Amygdala (tissue), 56 donors: ENCODE measurements at regions not wholly inside any gene's neighbourhood (a gene's known extent, or its start where the extent isn't known, plus 50 kb on each side); places are given as distances from the start of the nearest gene placed in this dataset.

Source experiments
- DNase-seq, 56 donors: peaks; one replicate each; lab custom pipeline; 2025; lab: John Stamatoyannopoulos, UW

DNA sequence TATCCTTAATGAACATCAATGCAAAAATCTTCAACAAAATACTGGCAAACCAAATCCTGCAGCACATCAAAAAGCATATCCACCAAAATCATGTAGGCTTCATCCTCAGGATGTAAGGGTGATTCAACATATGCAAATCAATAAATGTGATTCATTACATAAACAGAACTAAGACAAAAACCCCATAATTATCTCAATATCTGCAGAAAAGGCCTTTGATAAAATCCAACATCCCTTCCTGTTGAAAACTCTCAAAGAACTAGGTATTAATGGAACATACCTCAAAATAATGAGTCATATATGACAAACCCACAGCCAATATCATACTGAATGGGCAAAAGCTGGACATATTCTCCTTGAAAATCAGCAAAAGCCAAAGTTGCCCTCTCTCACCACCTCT lies 54.6 kb upstream of the DEPDC1 start:
- DNase-seq, result no peak

DNA sequence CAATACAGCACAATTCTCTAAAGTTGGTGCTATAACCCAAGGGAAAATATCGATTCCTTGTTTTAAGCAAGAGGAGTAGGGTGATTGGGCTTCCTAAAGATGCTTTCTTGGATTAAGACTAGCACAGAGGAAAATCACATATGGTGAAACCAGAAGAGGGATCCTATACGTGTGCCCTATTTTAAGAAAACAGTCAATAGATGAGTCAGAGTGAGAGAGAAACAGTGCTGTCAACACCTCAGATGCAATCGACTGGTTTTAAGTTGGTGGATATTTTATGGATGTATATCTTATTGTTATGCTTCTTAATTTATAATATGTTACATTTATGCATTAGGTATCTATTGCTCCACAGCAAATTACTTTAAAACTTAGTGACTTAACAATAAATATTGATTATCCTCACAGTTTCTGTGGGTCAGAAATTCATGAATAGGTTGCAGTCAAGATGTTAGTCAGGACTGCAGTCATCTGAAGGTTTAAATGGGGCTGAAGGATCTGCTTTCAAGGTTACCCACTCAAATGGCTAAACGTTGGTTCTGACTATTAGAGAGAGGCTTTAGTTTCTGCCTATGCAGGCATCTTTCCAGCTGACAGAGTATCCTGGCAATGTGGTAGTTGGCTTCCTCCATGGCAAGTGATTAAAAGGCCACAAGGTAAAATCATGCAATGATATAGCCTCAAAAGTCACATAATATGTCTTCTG lies 61.6 kb upstream of the DEPDC1 start:
- DNase-seq, result no peak

DNA sequence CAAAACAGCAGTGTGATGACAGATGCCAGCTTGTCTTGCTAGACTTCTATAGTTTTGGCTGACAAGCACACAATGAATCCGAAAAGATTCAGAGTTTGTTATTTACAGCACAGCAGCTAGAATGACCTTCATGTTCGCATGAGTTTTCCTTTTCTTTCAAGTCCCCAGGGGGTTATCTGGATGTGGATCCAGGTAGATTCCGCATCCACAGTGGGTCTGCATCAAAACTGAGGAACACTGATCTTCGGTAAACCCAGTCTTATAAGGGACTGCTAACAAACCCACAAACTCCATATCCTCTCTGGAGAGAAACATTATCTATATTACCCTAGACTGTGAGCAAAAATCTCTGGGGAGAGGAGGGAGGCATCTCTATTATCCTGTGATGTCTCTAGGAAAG lies 69.0 kb upstream of the DEPDC1 start:
- DNase-seq, result no peak

DNA sequence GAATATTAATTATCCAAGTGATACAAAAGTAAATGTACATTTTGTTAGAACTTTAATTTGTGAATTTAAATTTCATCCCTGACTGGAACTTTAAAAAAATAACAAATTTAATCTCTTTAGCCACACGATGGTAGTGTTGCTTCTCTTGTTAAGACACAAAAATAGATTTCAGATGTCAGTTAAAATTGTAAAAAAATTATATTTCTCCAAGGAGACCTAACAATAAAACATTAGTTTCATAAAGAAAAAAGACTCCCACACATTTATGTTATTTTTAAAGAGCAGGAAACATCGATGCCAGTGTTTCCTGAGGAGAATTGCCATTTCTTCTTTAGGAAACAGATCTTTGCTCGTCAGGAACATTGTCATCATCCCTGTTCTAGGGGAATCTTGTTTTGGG lies 74.0 kb upstream of the DEPDC1 start:
- no peak for DNase-seq

DNA sequence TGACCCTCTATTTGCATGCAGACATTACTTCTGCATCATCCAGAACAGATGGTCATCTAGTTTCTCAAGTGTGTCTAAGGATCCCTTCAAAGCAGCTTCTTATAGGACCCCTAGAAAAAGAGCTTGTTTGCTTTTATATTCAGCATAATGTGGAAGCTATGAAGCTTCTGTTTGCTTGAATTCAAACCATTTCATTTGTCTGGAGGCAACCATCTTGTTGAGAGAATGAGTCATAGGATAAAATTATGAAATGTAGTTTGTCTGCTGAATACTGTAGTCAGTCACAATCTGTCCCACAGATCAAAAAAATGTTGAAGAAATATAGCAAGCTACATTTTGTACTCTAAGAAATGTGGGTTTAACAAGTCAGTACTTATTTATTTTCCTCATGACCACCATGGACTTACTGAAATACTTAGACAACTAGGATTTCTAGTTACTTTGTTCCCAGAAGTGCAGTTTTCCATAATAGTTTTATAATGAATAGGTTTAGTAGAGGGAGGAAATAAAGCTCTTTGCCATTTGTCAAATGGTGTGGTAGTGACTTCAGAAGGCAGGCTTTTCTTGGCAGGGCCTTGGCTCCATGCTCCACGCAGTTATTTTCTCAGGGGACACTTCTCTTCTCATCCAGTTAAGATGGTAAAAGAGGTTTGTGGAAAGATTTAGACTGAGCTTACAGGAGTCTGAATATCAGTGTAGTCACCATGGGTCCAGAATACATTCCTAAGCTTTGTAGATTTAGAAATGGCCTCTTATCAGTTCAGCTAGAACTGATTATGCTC lies 74.8 kb upstream of the DEPDC1 start:
- DNase-seq, result no peak

DNA sequence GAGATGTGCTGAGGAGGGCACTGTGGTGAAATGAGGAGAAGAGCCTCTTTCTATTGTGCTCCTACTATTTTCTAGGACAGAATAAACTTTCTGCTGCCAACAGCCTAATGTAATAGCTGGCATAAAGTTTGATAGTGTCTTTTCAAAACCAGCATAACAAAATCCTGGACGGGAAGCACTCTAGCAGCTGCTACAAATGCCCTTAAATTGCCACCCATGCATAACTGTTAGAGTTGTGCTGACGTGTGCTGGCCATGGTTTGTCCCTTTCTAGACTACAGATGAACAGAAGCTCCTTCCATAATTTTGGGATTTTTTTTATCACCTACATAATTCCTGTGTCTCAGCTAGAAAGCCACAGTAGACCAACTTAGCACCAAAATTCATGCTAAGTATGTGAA lies 88.5 kb upstream of the DEPDC1 start:
- no peak for DNase-seq

DNA sequence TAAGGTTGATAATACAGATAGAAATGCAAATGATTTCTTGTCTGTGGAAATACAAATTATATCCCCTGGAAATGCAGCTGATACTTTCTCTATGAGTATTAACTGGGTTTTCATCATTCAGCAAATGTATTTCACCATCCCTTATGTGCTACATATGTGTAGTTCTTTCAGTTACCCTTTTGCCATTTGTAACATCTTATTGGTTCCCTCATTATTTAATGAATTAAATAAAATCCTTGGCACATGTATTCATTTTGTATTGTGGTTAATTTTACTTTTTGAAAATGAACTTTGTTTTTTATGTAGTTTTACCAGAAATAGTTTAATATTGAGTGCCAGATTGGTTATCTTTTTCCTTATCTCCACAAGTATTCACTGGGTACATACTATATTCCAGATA lies 89.9 kb upstream of the DEPDC1 start:
- DNase-seq, result no peak

DNA sequence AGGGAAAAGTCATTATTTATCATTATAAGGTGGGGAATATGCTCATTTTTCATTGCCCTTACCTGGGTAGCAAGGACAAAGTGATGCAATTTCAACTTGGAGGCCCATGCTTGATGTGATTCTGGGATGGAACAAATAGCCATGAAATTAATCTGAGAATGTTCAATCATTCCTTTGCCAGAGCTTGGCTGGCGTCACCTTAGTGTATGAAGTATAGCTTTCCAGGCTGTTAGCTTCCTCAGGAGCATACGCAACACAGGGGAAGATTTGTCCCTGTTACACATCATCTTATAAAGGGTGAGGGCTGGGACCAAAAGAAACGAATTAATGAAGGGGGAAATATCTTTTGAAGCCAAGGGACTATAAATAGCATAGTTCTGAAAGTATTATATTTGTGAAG lies 91.4 kb upstream of the DEPDC1 start:
- DNase-seq, result no peak

DNA sequence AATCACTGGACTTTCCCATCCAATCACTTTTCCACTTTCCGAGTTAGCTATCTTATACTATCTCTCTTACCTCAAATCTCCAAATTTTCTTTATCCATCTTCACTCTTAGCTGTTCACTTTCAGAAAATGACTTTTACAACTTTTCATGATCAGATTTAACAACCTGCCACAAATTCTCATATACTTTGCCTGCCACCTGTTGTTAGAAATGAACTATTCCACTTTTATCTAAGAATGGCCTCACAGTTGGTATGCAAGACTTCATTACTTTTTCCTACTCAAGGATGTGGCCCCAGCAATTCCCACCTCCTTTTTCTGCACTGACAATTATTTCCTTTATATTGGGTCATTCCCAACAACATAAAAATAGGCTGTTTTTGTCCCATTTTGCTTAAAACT lies 93.6 kb upstream of the DEPDC1 start:
- no peak for DNase-seq

DNA sequence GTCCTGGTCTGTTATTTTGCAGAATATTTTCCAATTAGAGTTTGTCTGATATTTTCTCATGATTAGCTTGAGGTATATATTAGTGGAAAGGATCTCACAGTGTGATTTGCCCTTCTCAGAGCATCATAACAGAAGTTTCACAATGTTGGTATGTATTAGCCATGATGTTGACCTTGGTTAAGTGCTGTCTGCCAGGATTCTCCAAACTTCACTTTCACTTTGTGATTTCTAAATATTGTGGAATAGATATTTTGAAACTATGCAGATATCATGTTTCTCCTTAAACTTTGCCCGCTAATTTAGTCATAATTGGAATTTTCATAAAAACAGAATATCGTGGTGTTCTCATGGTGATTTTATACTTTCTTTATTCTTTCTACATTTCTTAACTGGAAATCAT lies 98.0 kb upstream of the DEPDC1 start:
- DNase-seq, result no peak

DNA sequence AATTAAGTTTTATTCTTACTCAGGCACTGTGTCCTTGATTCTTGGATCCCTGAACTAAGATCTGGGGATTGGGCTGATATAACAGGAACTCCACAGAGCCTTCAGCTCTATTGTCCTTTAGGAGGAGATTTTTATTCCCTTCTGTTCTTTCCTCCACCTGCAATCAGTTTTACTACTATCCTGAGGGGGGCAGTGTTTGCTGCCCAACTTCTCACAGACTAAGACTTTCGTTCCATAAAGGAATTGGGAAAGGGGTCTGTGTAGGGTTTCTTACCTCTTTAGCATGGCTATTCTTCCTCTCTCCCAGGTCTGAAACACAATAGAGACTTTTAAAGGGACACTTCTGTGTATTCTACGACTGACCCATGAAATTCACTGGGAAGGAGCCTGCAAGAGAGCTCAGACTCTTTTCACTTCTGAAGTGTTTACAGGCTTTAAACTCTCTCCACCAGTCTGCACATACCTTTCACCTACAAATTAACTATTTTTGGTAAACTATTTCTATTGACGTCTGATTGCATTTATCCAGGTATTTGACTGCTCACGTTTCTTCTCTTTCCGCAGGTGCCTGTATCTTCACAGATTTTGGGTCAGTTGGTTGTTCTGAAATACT lies 103.3 kb upstream of the DEPDC1 start:
- DNase-seq, result no peak

DNA sequence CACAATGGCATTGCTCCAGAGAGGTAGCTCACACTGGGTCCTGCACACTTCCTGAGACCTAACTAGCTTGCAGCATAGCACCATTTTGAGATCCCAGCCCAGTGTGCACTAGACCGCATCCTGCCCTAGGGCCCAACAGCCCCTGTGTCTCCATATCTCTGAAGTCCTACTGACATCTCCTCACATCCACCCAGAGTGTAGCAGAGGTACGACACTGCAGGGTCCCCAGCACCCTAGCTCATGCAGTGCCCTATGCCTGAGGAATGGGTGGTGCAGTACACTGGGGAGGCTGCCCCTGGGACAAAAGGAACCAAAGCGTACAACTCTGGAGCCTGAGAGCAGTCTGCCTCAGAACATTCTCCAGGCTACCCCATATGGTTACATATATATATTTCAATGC lies 111.4 kb upstream of the DEPDC1 start:
- DNase-seq, result no peak

DNA sequence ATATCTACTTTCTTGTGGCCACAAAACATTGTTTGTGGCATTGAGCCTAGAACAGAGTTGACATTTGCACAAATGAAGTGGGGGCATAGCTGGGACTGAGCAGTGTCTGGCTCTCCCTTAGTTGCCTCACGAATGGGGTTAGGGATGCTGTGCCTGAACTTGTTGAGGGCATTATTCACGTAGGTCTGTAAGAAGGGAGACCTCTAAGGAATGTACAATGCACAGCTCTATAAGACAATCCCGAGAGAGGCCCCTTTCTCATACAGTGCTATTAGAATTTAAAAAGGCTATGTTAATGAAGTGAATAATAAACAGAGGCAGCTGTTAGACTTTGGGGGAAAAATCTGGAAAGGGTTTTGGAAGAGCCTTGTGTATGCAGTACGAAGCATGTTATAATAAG lies 118.4 kb upstream of the DEPDC1 start:
- no peak for DNase-seq

DNA sequence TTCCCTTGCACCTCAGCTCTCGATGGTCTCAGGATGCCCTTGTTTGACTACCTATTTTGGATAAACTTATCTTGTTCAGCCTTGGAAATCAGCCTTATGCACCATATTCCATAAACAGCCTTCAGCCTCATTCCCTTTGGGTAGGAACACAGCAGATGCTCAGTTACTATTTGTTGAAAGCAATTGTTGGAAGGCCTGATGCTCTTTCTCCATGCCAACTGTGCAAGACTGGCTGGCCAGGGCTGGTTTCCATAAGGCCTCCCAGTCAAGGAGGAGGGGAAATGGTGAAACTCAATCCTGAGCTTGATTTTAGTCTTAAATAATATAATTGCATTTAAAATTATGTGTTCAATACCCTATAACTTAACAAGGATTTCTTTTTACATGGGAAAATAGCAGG lies 121.1 kb upstream of the DEPDC1 start:
- DNase-seq, result peak in 1 of 56 donors; percentile 1

DNA sequence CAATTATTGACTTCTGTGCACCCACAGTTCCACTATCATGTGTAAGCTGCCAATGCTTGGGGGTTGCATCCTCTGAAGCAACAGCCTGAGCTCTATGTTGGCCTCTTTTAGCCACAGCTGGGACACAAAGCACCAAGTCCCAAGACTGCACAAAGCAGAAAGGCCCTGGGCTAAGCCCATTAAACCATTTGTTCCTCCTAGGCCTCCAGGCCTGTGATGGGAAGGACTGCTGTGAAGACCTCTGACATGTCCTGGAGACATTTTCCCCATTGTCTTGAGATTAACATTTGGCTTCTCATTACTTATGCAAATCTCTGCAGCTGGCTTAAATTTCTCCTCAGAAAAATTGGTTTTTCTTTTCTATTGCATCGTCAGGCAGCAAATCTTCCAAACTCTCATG lies 123.7 kb upstream of the DEPDC1 start:
- no peak for DNase-seq

DNA sequence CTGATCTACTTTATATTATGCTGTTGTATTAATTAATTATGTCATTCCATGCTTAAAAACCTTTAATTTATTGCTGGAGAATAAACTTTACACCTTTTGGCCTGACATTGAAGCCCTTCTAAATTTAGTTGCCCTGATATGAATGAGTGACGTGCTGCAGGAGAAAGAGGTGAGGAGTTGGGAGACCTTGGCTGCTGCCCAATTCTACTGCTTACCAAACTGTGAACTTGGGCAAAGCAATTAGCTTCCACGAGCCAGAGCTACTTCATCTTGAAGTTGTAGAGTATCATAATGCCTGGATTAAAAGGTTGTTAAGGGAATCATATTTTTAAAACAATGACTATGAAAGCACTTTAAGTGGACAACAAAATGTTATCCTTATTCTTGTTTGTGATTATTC lies 126.8 kb upstream of the DEPDC1 start:
- DNase-seq, result no peak

DNA sequence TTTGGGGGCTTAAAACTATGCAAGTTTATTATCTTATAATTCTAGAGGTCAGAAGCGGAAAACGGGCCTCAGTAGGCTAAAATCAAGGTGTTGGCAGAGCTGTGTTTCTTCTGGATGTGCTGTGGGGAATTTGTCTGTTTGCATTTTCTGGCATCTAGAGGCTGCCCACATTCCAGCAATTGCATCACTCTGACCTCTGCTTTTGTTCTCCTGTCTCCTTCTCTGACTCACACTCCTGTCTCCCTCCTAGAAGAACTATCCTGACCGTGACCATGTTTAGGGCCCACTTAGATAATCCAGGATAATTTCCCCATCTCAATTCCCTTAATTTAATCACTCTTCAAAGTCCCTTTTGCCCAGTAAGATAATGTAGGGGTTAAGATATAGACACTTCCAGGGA lies 127.4 kb upstream of the DEPDC1 start:
- no peak for DNase-seq

DNA sequence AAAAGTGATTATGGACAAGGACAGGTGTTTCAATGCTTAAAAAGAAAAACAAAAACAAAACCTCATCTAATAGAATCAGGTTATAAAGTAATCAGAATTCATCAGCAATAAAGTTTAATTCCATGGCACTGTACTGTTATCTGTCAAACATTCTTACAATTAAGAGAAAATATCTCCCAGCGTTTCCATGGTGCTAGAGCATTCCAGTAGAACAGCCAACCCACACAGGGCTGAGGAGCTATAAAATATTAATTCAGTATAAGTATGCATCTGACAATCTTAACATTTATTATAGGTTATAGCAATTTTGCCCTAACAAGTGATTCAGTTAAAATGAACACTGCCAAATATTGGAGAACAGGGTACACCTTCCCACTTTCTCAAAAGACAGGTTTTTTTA lies 128.7 kb upstream of the DEPDC1 start:
- no peak for DNase-seq

DNA sequence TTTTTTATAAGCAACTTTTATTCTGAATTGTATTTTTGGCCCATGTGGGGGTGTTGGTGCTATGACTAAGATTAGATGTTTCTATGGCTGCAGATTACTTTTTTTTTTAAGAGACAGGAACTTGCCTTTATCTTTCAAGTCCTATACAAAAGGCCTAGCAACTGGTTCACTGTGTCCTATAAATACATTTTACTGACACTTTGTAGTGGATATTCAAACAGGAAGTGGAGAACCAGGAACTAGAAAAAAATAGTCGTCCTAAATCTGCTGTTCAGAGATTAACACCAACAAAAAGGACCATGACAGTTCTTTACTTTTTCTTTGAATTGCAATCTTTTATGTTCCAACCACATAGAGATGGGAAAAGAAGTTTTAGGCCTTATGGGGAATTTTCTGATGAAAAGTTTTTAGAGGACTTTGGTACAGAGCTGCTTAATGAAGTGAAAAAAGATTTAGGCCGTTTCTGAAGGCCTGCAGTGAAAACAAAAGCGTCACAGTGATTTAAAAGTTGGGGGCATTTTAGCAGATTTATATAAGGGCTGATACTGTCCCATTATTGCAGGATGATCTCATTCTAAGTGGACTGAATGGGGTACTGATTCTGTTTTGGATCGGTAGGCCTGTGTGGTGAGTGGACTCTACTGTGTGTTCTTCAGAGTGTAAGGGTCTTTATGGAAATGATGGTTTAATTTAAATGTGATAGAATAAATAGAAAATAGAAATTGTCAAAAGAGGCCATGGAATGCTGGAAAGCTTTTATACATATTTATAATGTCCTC lies 136.4 kb upstream of the DEPDC1 start:
- no peak for DNase-seq

DNA sequence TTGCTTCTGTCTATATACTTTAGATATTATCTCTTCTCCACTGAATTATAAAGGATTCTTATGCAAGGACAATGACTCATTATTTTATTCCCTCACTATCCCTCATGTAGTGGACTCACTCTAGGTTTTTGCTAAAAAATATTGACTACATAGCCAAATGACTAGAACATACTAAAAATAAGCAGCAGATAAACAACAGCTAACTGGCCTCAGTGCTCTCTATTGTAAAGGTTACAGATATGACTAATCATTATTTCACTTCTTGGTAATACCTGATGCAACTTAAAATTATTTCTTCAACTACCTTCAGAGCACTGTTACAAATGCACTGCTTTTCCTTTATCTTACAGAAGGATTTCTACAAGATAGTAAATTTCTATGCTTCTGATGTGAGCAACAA lies 147.6 kb upstream of the DEPDC1 start:
- DNase-seq, result no peak

DNA sequence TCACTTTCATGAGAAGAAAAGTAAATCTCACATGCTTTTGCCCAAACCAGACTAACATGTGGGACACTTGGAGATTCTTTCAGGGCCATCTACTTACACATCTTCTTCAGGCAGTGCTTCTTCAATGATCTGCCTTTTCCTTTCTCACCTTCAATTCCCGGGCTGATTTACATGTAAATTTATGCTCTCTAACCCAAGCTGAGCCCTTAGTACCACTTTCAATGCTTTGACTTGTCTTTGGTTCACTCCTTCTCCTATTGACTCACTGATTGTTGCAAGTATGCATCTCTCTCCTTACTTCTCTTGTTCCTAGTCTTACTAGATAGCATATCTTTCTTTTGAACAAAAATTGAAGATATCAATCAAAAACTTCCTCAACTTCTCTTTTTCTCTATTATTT lies 154.2 kb upstream of the DEPDC1 start:
- no peak for DNase-seq
